HG03159 (cell line): ENCODE measurements at regions not wholly inside any gene's neighbourhood (a gene's known extent, or its start where the extent isn't known, plus 50 kb on each side); places are given as distances from the start of the nearest gene placed in this dataset.

Experiments used
- ATAC-seq: cut with Tn5 transposase; IDR thresholded peaks from one replicate; pipeline ENCODE4 v1.9.1; 2021; ENCODE audit warnings: mild to moderate bottlenecking, moderate library complexity; ENCODE audit not compliant: unreplicated experiment

GRCh38 chr4:45985038-45985437 is 138.8 kb downstream of the GABRG1 start:
- ATAC-seq: no peak

- no peak for ATAC-seq
Observed at GRCh38 chr4:45971108-45971507, 152.7 kb downstream of the GABRG1 start.

GRCh38 chr4:45957353-45957752 is 166.5 kb downstream of the GABRG1 start:
- no peak for ATAC-seq

GRCh38 chr4:45954276-45954675 is 169.6 kb downstream of the GABRG1 start:
- ATAC-seq: no peak

GRCh38 chr4:45951153-45951552 is 172.7 kb downstream of the GABRG1 start:
- ATAC-seq: no peak

GRCh38 chr4:45946699-45947098 is 177.2 kb downstream of the GABRG1 start:
- ATAC-seq: no peak

- ATAC-seq: no peak
Observed at GRCh38 chr4:45944000-45944399, 179.9 kb downstream of the GABRG1 start.

- no peak for ATAC-seq
Observed at GRCh38 chr4:45939056-45939455, 184.8 kb downstream of the GABRG1 start.

GRCh38 chr4:45931154-45931553 is 192.7 kb downstream of the GABRG1 start:
- ATAC-seq: no peak

- no peak for ATAC-seq
Observed at GRCh38 chr4:45927641-45928040, 196.2 kb downstream of the GABRG1 start.

GRCh38 chr4:45925809-45926208 is 198.0 kb downstream of the GABRG1 start:
- ATAC-seq: no peak

GRCh38 chr4:45920861-45921260 is 203.0 kb downstream of the GABRG1 start:
- no peak for ATAC-seq

GRCh38 chr4:45910511-45910910 is 213.3 kb downstream of the GABRG1 start:
- ATAC-seq: no peak

- no peak for ATAC-seq
Observed at GRCh38 chr4:45897946-45898585, 225.8 kb downstream of the GABRG1 start.

- no peak for ATAC-seq
Observed at GRCh38 chr4:45883421-45883820, 240.4 kb downstream of the GABRG1 start.

GRCh38 chr4:45876235-45876890 is 247.5 kb downstream of the GABRG1 start:
- no peak for ATAC-seq

GRCh38 chr4:45869184-45869583 is 254.7 kb downstream of the GABRG1 start:
- ATAC-seq: no peak

GRCh38 chr4:45865781-45866180 is 258.1 kb downstream of the GABRG1 start:
- ATAC-seq: no peak

- no peak for ATAC-seq
Observed at GRCh38 chr4:45855857-45856256, 268.0 kb downstream of the GABRG1 start.

- no peak for ATAC-seq
Observed at GRCh38 chr4:45846016-45846415, 277.8 kb downstream of the GABRG1 start.

GRCh38 chr4:45841791-45842190 is 282.1 kb downstream of the GABRG1 start:
- no peak for ATAC-seq

GRCh38 chr4:45831692-45832091 is 292.2 kb downstream of the GABRG1 start:
- ATAC-seq: no peak

- ATAC-seq: no peak
Observed at GRCh38 chr4:45803994-45804393, 319.9 kb downstream of the GABRG1 start.
